Stimulated activated CD4-positive, alpha-beta T cell treated with anti-CD3 and anti-CD28 coated beads, TNF-alpha, amount 100 ng/mL, for 1 hour (primary cell): ENCODE measurements at regions not wholly inside any gene's neighbourhood (a gene's known extent, or its start where the extent isn't known, plus 50 kb on each side); places are given as distances from the start of the nearest gene placed in this dataset.

ENCODE experiments used
- DNase-seq, 3 donors: peaks; one replicate each; pipeline ENCODE4 v3.0.0-alpha.2; 2020; ENCODE audit warnings: low read depth in 3 of 3, low spot score in 1 of 3

DNA sequence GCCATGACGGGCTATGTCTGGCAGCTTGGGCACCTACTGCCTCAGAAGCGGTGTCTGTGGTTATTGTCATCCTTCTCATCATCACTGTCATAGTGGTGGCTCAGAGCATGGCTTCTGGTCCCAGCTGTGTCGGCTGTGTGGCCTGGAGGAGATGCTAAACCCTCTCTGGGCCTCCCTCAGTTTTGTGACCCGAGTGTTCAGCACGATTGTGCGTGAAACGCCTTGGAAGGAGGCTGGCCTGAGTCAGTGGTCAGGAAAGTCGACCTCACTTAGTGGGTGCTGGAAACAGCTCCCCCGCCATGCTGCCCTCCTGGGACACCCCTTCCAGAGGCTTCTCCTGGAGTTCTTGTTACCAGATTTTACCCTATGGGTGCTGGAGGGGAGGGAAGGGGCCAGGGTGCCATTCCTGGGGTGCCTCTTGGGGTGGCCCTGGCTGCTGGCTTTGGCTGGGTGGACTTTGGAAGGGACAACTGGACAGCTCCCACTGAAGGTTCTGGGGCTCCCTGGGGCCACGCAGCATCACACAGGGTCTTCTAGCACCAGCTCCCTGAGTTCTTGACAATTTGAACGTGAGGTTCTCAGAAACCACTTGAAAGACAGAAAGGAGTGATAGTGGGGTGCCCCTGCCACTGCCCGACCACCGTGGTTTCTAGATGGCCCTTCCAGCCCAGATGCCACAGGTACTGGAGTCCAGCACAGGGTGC lies 226.5 kb upstream of the GSE1 start:
- DNase-seq = no peak

DNA sequence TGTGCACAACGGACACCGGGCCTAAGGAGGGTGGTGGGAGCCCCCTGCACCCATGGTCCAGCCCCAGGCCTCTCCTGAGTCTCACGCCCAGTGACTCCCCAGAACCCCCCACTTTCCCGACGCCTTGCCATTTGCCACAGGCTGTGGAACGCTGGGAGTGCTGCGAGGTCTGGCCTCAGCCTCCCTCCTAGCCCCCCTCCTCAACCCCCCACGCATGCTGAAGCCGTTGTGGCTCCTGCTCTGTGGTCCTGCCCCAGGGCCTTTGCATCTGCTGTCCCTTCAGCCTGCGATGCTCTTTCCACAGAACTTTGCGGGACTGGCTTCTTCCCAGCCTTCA lies 226.0 kb upstream of the GSE1 start:
- DNase-seq = no peak

DNA sequence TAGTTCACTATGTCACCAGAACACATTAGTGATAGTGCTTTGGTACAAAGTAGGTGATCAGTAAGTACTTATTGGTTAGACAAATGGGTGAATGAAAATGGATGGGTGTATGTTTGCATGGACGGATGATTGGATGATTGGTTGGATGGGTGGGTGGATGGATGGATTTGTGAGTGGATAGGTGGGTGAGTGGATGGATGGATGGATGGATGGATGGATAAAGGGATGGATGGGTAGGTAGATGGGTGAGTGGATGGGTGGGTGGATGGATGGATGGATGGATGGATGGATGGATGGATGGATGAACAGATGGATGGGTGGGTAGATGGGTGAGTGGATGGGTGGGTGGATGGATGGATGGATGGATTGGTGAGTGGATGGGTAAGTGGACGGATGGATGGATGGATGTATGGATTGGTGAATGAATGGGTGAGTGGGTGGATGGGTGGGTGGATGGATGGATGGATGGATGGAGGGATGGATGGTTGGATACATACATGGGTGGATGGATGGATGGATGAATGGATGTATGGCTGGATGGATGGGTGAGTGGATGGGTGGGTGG lies 225.3 kb upstream of the GSE1 start:
- DNase-seq = no peak

DNA sequence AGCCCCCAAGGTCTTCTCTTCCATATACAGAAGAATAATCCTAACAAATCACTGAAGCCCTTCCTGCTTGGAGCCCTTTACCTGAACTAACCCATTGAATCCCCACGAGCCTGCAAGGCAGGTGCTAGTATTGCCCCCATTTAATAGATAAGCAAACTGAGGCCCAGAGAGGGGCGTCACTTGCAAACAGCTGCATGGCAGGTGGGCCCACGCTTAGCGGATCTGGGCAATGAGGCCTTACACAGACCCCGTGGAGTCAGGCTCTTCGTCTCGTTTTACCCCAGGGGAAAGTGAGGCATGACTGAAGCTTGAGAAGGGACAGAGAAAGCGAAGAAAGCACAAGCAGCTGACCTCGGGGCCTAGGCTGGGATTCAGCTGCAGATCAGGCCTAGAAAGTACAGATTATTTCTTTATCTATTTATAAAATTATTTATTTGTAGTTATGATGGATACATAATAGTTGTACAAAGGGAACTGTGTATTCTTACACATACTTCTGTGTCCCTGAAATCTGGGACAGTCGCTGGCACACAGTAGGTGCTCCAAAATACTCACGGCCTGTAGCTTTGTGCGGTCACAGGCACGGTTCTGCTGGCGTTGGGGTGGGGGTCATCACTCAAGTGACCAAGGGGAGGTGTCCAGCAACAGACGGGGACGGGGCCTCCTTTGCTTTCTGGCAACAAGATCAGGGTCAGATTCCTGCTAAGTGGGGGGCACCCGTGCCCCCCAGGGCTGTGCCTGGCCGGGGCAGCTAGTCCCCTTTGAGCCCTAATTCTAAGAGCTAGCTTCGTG lies 223.2 kb upstream of the GSE1 start:
- DNase-seq = no peak

DNA sequence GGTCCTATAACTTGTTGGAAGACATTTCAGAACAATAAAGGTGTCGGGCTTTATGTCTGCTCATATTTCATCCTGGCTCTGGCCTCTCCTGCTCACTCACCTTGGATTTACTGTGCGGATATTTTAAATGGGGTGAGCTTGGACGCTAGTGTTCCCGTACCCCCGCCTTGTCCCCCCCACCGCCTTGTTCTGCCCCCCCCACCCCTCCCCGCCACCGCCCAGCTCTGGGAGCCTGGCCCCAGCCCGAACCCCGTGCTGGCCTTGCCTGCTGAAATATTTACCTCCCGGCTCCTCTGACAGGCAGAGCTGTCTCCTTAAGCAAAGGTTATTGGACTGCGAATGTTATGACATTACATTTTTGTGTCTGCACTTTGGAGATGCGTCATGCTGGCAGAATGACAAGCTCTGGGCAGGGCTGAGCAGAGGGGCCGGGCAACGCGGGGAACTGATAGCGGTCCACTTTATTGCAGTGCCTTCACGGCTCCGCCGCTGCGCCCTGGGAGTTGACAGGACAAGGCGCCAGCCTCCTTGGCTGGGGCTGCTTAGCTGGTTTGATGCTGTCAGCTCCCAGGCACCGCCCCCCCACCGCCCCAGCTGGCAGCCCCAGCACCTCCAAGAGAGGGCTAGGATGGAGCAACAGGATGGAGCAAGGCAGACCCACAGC lies 222.5 kb upstream of the GSE1 start:
- DNase-seq = no peak

DNA sequence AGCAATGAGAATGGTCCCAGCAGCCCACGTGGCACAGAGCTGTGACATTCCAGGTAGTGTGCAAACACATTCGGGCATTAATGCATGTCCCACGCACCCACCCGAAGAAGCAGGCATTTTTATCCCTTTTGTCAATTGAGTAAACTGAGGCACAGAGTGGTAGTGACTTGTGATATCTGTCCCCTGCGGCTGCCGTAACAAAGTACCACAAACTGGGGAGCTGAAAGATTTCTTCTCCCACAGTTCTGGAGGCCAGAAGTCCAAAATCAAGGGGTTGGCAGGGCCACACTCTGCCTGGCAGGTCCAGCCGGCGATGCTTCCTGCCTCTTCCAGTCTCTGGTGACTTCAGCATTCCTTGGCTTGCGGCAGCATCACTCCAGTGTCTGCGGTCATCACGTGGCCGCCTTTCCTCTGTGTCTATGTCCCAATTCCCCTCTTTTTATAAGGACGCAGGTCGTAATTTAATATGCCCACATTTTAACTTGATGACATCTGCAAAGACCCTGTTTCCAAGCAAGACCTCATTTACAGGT lies 221.9 kb upstream of the GSE1 start:
- no peak for DNase-seq

DNA sequence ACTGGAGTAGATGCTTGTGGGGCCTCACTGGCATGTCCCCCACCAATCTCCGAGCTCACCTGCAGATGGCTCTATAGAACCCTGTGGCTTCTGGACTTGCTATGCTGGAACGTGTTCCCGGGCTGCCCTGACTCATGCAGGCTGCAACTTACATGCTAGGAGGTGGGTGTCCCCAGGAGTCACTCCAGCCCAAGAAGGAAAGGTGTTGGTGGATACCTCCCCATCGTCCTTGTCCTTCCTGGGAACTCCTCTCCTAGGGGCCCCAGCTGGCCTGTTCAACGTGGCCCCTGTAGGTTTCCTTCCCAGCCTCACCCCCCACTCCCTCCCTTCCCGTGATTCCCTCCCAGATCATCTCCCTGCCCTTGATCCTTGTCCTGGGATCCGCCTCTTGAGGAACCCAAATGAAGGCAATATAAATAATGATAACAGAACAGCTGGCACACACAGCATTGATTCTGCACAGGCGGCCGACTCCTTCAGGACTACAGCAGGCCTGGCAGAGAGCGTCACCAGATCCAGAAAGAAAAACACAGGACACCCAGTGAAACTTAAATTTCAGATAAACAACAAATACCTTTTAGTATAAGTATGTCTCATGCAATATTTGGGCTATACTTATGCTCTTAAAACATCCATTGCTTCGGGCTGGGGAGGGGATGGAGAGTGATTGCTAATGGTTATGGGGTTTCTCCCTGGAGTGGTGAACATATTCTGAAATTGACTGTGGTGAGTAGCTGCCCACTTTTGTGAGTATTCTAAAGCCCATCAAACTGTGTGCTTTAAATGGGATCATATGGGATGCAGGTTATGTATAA lies 221.1 kb upstream of the GSE1 start:
- no peak for DNase-seq

DNA sequence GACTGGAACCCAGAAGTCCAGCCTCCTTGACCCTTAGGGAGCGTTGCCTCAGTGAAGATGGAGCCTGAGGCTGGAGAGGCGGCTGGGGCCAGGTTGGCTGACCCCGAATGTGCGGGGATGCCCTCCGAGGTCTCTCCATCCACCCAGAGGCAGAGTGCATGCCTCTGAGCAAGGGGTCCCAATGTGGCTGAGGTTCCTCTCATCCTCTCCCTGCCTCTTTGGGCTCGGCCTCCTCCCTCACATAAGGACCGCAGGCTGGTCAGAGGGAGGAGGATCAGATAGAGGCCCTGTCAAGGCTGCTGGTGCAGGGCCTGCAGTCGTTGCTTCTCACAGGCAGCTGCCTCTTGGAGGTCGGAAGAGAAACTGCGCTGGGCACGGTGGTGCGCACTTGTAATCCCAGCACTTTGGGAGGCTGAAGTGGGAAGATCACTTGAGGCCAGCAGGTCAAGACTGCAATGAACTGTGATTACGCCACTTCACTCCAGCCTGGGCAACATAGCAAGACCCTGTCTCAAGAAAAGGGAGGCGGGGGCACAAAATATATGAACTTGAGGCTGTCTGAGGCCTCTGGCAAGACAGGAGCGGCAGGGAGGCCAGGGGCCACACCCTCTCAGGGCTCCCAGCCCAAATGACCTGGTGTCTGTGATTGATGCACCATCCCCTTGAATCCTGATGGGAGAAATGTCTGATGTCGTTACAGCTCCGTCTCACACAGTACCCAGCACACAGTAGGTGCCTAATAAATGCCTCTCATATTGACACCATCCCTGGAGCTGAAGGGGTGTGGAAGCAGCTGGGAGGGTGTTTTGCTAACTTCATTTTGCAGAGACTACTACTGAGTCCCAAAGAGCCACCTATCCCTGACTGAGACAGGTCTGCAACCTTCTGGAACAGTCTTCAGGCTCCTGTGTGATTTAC lies 220.1 kb upstream of the GSE1 start:
- DNase-seq = no peak

DNA sequence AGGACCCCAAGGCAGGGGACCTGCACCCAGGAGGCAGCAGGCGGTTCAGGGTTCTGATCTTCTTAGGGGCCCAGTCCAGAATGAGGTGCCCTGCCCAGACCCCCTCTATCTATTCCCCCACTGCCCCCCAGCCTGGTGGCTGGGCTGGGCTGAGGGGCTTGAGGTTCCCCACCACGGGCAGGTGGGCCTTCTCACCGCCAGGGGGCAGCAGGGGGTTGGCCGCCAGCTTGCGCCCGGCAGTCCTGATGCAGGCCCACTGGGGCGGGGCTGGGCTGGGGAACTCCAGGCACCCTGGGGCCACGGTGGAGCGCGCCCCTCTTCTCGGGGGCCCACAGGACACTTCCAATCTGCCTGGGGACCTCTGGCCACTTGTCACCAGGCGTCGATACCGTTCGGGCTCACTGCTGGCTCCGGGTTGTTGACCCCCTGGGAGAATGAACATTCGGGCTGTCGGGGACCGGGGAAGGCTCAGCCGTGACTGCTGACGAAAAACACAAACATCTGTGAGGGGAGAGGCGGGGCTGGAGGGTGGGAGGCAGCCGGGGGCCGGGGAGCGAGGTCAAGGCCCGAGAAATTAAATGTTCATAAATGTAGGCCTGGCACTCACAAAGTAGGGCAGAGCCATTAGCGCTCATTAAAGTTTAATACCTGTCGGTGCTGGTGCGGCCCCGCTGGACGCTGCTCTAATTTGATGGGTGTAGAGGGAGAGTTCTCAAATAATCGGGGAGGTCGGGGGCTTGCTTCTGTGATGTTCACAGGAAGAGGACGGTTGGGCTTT lies 219.3 kb upstream of the GSE1 start:
- peak; percentile 18 to 62 (median 38) for DNase-seq

DNA sequence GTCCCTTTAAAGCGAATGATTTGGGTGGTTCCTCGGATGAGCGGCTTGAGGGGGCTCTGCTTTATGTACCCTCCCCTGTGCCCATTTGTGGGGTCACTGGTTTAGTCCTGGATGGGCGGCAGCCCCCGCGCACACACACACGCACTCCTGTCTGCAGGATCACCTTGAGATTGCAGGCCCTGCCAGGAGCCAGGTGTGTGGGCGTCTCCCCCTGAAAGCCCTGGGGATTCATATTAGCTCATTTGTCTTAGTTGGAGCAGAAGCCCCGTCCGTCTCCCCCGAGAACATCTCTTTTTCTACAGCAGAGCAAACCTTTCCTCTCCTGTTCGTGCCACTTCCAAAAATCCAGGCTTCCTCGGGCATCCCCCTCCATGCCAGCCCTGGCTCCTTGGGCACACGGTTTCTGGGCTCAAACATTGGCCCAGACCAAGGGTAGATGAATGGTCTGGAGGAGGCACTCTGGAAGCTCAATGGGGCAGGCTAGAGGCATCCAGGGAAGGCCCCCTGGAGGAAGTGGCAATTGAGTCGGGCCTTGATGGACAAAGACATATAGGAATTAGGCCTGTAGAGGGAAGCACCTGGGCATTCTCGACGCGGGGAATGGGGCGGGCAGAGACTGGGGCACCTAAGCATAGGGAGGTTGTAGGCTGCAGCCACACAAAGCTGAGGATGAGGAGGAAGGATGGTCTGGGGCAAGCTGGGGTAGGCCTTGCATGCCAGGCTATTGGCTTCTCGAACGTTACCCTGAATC lies 218.5 kb upstream of the GSE1 start:
- no peak for DNase-seq

DNA sequence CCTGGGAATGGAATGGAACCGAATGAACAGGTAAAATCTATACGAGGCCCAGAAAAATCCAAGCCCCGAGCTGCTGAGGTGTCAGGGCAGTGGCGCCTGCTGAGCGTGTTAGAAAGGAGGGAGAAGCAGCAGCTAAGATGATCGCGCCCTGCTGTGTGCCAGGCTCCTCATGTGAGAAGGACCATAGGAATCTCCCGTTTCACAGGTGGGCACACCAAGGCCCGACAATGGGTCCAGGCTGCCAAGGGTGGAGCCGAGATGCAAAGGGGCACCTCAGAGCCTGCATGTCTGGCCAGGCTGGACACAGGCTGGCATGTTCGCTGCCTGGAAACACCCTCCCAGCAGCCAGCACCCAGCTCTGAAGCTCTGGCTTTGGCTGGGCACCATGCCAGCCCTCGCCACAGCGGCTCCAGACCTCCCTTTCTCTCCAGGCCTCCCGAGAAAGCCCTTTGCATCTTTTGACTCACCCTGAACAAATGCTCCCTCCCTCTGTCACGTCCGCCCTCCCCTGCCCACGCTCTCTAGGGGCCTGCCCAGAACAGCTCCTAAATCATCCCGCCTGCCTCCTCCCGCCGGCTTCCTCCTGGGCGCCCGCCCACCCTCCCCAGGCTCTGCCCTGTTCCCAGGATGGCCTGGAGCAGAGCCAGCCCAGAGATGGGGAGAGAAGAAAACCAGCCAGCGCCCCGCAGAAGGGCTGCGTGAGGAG lies 217.8 kb upstream of the GSE1 start:
- DNase-seq = no peak

DNA sequence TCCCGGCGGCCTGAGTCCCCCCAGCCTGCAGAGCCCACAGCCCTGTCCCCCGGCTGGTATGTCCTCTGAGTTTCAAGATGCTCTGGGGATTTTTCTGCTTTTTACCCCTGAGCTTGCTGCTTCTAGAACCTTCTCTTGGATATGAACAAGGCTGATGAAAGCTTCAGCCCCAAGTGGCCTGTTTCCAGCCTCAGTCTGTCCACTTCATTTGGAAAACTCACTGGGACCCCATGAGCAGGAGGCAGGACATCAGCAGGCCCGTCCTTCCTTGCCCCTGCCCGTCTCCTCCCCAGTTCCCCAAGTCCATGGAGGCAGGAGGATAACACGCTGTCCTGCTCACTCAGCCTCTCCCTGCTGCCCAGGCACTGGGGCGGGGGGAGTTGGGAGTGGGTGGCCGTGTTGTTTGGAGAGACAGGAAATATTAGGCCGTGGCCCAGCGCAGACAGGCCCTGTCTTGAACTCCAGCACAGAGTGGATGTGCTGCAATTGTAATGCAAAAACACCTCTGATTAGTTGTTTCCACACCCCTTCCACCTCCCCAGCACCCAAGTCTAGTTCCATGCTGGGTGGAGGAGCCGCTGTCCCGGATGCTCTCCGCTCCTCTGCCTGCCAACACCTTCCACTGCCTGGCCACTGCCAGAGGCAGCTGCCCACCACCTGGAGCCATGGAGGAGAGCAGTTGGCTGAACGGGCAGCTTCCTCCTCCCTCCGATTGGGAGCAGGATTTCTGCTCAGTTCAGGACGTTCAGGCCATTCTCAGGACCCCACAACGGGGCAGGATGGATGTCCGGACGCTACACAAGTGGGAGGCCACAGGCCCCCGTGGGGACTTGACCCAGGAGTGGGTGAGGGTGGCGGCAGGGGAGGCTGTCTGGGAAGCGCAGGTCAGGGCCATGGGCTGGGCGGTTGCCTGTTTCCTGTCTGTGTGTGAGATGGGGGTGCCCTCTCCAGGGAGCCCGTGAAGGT lies 216.9 kb upstream of the GSE1 start:
- DNase-seq = no peak

DNA sequence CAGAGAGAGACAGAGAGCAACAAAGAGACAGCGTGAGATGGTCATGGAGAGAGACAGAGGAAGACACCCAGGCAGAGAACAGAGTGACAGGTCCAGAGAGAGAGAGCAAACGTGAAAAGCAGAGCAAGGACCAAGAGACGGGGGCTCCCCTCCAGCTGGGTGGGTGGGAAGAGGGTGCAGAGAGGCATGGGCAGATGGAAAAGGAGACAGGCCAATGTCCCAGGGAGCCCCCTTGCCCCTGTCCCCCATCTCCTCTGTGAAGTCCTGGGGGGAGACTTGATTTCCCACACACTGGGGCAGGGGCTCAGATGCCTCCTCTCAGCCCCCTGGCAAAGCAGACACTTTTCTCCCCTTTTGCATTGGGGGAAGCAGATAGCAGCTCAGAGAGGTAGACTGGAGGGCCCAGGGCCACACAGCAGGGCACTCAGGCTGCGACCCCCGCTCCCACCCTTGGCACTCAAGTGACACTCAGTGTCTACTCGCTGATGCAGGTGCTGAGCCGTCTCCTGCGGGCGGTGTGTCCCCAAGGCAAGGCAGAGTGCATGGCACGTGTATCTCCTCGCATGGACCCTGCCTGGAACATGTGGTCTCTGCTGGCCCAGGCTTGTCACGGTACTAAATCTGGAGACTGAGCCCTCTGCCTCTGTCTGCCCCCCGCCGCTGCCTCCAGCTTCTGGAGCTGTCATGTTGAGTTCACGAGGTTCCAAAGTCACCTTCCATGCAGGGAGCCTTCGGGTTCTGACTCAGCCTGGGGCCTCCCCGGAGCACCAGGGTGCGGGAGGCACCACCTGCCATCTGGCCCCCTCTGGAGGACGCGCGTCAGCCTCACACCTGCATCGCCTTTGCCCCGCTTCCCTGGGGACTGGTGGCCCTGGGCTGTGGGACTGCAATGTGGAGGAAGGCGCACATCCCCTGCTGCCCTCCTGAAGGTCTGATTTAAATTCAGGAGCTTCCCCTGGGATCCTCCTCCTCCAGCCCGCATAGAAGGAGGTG lies 215.9 kb upstream of the GSE1 start:
- no peak for DNase-seq

DNA sequence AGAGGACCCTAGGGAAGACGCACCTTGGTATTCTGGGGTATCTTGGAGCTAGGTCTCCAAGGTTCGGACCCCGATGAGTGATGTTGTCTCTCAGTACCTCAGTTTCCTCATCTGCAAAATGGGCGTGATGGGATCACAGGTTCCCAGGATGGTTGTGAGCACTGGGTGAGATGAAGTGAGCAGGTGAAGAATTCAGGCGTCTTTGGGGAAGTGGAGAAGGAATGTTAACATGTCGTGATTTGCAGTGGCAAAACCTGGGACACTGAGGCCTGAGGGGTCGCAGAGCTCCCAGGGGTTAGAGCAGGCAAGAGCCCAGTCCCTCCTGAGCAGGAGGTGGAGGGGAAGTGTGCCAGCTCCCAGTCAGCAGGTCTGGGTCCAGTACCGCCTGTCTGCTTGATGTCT lies 215.1 kb upstream of the GSE1 start:
- DNase-seq = no peak
